Middle frontal gyrus (tissue), 1 donor: ENCODE measurements at regions not wholly inside any gene's neighbourhood (a gene's known extent, or its start where the extent isn't known, plus 50 kb on each side); places are given as distances from the start of the nearest gene placed in this dataset.

ENCODE experiments used
- DNase-seq: peaks from one replicate; pipeline ENCODE4 v3.0.0-alpha.2; 2015; ENCODE audit warnings: low spot score; ENCODE audit errors: extremely low spot score

- DNase-seq = no peak
These were observed 56.4 kb downstream of the NEUROD6 start for GRCh38 chr7:31284106-31284505.

DNA sequence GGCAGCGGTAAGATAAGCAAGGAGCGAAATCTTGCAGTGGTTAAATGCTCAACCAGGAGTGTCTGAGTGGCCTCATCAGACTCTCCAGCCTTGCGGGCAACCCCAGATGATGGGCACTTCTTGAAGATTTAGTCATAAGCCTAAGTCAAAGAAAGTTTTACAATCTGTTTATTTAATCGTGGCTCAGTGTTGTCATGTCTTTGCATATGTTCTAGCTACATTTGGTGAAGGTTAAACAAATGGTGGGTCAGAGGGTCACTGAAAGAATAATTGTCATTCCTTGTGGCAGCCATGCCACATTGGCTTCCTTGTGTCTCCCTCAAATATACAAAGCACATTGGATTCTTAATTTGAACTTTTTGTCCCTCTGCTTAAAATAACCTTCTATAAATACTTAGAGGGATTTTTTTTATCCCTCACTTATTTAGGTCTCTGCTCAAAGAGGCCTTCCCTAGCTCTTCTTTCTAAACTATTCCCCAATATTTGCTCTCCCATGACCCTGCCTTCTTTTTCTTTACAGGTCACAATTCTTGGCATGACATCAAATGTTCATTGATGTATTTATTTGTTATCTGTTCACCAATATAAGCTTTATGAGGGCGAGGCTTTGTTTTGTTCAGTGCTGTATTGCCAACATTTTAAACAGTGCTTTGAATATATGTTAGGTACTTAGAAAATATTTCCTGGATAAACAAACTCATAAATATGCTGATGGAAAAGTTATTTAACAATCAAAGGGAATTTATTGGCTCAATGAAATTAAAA, 68.7 kb downstream of the NEUROD6 start:
- no peak for DNase-seq

- no peak for DNase-seq
These were observed 73.0 kb downstream of the NEUROD6 start for GRCh38 chr7:31267486-31267885.

- no peak for DNase-seq
These were observed 77.2 kb downstream of the NEUROD6 start for GRCh38 chr7:31263338-31263737.

DNA sequence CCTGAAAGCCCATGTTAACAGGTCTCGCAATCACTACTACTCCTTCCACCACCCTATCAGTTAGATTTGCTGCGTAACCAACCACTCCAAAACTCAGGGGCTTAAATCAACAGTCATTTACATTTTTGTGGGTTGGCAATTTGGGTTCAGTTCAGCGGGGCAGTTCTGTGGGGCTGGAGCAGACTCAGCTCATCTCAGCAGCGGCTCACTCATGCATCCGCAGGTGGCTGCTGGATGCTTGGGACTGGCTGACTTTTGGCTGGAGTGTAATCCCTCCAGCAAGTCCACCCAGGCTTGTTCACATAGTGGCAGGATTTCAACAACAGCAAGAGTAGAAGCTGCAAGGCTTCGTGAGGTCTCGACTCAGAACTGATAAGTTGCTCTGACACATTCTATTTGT, 79.2 kb downstream of the NEUROD6 start:
- DNase-seq = no peak

DNA sequence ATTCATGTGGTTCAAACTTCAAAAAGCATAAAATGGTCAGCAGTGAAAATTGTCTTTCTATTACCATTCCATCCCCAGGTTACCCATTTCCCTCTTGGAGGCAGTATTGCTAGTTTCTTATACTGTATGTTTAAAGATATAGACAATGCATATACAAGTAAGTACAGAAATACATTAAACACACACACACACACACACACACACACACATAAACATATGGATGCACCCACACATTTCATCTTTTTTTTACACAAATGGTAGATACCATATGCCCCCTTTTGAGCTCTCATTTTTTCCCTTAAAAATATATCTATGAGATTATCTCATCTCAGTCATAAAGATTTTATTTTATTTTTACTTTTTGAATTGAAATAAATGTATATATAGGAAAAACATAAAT, 79.7 kb downstream of the NEUROD6 start:
- no peak for DNase-seq

GRCh38 chr7:31258391-31258790, 82.1 kb downstream of the NEUROD6 start:
- no peak for DNase-seq

DNA sequence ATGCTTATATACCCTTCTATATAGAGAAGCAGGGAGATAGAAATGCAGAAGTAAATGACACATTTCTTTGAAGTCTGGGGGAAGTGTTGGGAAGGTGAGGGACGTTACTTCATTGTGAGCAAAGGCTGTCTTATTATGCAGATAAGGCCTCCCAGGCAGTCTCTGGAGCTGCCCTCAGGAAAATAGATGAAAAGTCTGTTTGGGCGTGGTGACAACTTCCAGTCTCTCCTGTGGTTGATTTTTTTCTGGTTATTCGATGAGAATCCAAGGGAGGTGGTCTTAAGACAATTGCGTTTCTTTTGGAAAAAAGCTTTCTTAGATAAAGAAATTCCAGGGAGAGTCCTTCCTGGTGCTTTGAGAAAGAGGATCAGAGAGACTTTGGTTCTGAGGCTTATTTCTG, 84.0 kb downstream of the NEUROD6 start:
- DNase-seq = no peak

- DNase-seq = no peak
These were observed 85.6 kb downstream of the NEUROD6 start for GRCh38 chr7:31254926-31255325.

GRCh38 chr7:31253532-31253931, 87.0 kb downstream of the NEUROD6 start:
- no peak for DNase-seq

DNA sequence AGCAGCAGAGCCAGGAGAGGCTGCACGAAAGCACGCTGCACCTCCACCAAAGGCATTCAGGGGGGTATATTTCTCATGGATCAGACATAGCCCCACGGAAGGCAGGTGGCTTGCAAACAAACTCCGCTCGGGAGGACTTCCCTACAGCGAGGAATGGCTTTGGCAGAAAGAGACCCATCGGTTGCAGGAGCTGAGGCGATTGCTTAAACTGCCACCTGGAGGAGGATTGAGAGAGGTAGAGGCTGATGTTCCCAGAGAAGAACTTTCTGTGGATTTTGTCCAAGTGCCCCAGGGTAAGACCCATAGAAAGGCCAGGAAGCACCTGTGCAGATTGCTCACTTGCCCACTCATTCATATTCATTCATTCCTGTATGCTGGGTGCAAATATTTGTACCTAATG, 89.1 kb downstream of the NEUROD6 start:
- DNase-seq = no peak

DNA sequence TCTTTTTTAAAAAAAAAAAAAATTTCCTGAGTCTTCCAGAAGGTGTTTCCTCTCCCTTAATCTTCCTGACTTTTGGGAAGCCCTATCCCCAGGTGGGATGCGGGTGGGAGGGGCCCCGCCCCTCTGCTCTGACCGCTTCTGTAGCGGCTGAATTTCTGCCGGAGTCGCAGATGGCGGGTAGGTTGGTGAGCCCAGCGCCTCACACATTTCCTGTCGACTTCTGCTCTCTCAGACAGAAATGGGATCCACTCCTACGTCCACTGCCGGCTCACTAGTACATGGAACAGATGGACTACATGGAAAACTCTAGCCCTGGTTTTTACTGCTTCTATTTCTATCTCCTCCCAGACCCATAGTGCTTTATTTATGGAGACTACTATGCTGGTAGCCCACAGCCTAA, 90.9 kb downstream of the NEUROD6 start:
- no peak for DNase-seq

DNA sequence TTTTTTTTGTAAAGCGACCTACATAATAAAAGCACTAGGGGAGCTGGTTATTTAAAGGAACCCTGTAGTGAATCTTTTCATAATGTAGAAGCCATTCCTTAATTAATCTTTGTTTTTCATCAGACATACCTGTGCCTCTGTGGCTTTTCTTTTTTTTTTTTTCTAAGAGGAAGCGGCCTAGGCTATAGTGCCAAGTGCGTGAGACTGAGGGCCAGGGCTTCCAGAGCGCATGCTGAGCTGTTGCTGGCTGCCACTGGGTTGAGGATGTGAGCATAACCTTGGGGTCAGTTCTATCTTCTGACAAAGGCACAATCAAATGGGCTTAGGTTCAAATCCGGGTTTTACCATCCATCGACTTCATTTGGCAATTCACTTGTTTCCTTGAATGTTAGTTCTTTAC, 103.7 kb downstream of the NEUROD6 start:
- DNase-seq = no peak

DNA sequence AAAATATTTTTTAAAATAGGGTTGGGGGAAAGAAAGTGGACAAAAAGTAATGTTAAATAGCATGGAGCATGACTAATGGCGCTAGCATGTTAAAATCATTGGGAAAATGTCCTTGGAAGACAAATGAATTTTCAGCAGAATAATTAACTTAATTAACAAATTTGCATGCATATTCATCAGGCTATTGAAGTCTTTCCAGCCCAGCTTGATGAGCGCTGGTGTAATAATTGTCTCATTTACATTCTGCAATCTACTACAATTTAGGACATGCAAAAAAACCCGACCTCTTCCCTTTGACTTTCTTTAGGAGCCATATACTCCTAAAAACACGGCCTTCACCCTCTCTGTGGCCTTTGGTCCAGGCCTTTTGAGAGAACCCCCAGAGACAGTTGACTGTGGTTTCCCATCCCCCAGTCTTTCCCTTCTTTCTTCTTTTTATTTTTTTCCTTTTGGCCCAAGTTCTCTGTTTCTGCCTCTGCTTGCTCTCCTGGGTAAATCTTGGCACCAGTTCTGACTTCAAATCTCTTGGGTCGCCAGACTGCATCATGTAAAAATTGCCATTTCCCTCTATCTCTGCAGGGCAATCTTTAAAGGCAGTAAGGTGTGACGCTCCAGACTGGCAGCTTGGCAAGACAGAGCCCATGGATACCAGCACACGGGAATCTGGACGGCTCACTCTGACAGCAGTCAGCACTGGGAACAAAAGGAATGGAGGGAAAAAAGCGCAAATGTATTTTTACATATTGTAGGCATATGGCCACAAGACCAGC, 105.5 kb downstream of the NEUROD6 start:
- no peak for DNase-seq

DNA sequence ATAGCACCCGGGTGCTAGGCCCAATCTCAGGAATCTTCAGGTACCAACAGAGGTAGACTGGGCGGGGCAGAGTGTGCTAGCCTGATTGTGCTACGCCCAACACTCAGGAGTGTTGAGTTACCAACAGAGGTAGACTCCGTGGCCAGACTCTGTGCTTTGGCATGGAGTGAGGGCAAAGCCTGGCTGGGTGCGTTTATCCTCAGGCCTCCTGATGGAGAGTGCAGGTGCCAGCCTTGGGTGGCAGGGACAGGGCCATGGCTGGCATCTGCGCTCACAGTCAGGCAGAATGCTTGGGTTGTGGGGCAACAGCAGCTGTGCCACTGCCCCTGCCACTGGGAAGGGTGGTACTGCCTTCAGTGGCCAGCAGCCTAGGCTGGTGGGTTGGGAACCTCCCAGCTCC, 111.6 kb downstream of the NEUROD6 start:
- DNase-seq = no peak

GRCh38 chr7:31214751-31215150, 125.8 kb downstream of the NEUROD6 start:
- DNase-seq = peak; percentile 61

DNA sequence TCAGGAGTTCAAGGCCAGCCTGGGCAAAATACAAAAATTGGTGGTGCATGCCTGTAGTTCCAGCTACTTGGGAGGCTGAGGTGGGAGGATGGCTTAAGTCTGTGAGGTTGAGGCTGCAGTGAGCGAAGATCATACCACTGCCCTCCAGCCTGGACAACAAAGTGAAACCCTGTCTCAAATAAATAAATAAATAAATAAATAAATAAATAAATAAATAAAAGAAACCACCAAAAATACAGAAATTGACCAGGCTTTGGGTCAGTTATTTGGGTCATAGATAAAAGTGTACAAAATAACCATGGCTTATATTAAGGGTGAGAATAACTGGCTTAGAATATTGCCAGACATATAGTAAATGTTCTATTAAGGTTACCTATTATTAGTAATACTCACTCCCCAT, 129.2 kb downstream of the NEUROD6 start:
- DNase-seq = no peak

GRCh38 chr7:31204071-31204470, 136.5 kb downstream of the NEUROD6 start:
- no peak for DNase-seq

- DNase-seq = no peak
These were observed 137.0 kb downstream of the NEUROD6 start for GRCh38 chr7:31203551-31203950.

GRCh38 chr7:31202801-31203200, 137.7 kb downstream of the NEUROD6 start:
- DNase-seq = no peak

GRCh38 chr7:31192986-31193385, 140.9 kb downstream of the ADCYAP1R1 start:
- peak; percentile 64 for DNase-seq

GRCh38 chr7:31190906-31191305, 138.8 kb downstream of the ADCYAP1R1 start:
- DNase-seq = no peak

- DNase-seq = no peak
These were observed 134.1 kb downstream of the ADCYAP1R1 start for GRCh38 chr7:31186202-31186601.
